GM18867 (cell line): ENCODE measurements at regions not wholly inside any gene's neighbourhood (a gene's known extent, or its start where the extent isn't known, plus 50 kb on each side); places are given as distances from the start of the nearest gene placed in this dataset.

ENCODE experiments used
- ATAC-seq: cut with Tn5 transposase; IDR thresholded peaks from one replicate; pipeline ENCODE4 v1.9.1; 2021; ENCODE audit warnings: mild to moderate bottlenecking, moderate library complexity; ENCODE audit not compliant: unreplicated experiment

DNA sequence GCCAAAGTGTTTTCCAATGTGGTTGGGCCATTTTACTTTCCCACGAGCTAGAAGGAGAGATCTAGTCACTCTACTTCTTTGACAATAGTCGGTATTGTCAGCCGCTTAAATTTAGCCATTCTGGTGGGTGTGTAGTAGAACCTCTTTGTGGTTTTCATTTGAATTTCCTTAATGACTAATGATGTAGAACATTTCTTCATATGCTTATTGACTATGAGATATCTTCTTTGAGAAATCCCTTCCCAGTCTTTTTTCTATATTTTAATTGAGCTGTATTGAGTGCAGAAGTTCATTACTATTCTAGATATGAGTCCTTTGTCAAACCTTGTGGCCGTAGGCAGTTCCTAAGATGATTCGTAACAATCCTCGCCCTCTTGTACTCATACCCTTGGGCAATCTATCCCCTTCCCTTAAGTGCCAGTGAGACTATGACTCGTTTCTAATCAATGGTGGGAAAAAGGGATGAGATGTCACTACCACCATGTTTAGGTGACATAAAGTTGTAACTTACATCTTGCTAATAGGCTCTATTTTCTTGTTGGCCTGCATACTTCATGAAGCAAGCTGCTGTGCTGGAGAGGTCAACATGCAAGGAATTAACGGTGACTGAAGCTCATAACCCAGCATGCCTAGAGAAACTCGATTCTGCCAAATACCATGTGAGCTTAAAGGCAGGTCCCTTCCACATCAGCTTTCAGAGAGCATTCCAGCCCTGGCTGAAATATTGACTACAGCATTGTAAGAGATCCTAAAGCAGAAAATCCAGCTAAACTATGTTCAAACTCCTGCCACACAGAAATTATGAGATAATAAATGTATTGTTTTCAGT, 817.9 kb upstream of the SOX9 start:
- ATAC-seq: no peak

DNA sequence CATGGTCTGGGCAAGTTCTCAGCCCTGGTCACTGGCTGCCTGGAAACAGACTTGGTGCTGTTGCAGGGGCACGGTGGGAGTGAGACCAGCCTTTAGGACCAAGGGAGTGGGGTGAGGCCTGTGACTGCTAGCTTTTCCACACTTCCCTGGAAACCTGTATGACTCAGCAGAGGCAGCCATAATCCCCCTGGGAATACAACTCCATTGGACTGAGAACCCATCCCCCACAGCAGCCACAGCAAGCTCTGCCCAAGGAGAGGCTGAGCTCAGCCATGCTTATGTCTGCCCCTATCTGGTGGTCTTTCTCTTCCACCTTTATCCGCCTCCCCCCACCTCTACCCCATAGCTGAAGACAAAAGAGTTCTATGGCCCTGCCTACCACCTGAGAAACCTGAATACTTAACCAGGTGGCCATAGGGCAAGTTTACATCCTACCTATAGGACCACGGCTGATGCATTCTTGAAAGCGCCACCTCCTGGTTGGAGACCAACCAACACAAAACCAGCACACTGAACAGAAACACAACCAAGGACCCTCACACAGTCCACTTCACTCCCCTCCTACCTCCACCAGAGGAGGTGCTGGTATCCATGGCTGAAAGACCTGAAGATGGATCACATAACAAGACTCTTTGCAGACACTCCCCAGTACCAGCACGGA, 816.2 kb upstream of the SOX9 start:
- ATAC-seq: no peak

DNA sequence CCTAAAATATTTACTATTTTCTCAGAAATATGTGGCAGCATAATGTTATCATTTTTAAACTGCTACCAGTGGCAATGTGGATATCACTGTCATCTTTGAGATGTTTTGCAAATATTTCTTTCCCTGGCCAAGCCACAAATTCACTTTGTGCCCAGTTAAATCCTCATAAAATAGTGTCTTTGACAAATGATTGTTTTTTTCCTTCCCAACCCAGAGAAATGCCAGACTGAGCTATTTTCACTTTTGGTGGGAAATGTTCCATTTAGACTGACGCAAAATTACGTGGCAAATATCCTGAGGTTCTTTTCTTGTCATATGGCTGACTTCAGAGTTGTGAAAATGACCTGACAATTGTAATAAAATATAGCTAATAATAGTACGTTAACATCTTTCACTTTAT, 807.0 kb upstream of the SOX9 start:
- no peak for ATAC-seq

DNA sequence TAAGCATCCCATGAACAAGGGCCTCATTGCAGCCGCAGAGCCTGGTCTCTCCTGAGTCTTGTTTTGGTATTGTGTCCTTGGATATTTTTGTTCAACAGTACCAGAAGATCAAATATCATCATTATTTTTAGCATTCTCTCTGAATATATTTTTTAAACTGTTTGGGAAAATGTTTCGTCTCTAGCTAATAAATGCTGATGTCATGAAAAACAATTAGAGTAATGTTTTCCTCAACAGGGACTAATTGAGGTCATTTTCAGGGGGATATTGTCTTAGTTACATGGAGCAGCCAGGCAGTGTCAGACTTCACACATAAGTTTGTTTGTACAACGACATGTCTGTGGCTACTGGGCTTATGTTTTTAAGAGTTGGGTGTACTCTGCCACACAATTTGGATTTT, 805.3 kb upstream of the SOX9 start:
- ATAC-seq: no peak

DNA sequence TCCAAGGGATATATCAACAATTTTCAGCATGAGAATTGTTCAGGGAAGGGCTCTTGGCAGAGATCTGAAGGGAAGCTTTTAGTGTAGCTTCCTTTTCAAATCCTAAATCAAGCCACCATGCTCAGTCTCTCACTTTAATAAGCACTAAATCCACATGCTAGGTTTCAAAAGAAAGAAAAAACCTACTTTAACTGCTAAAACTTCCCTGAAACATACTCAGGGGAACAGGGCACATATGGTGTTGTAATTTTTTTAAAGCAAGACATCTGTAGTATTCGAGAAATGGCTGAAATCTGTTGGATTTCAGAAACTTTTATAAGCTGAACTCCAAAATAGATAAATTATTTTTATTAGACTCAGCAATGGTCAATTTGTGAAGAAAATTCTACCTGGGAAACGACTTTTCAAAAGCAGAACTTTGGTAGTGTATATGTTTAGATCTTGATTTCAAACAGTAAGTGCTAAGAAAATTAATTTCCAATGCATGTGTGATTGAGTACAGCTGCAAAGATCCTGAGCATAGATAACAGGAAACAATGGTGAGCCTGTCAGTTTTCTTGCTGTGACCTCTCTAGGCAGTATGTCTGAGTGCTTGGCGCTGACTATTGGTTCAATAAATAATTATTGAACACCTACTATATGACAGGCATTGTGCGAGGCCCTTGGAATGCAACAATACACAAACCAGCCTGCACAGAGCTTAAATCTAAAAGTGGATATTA, 804.5 kb upstream of the SOX9 start:
- ATAC-seq: no peak

DNA sequence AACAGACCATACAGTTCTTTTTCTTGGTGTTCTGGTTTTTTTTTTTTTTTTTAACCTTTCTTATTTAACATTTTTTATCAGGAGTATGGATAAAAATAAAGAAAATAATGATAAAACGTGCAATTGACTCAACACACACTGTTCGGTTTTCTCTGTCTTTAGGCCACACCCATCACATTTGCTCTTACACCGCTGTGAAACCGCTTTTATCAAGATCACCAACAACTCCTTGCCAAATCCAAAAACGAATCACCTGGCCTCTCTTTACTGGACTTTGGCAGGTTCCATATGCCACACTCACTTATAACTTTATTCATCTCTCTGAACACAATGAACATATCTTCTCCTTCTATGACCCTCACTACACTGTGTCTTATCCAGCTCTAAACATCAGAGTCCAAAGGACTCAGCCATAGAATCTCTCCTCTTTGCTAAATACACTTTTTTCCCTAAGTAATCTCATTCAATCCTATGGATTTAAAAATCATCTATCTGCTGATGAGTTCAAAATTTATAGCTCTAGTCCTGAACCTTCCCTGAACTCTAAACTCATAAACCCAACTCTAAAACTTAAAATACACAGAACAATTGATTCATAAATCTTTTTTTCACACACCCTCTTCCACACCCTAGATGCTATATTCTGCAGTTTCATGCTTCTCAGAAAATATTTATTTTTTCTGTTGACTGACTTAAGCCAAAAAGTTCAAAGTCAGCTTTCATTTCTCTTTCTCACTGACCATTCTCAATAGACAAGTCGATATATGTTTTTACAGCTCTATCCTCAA, 800.6 kb upstream of the SOX9 start:
- ATAC-seq: no peak

DNA sequence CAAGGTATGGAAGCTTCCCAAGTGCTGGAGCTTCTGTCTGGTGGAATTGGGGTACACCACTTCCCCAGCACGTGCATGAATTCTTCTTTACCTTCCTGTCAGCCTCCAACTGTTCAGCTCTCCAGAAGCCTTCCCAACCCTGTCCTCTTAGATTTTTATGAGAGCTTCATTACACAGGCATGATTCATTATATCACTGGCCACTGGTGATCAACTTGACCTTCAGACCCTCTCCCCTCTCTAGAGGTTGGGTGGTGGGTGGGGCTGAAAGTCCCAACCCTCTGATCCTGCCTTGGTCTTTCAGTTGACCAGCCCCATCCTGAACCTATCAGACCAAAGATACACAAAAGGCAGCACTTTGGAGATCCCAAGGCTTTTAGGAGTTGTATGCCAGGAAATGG, 795.7 kb upstream of the SOX9 start:
- no peak for ATAC-seq

DNA sequence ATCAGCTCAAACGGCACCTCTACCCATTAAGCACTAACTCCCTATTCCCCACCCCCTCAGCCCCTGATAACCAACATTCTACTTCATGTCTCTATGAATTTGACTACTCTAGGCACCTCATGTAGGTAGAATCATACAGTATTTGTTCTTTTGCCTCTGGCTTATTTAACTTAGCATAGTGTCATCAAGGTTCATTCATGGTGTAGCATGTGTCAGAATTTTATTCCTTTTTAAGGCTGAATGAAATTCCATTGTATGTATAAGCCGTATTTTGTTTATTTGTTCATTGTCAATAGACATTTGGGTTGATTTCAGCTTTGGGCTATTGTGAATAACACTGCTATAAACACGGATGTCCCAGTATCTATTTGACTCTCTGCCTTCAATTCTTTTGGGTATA, 794.9 kb upstream of the SOX9 start:
- no peak for ATAC-seq

DNA sequence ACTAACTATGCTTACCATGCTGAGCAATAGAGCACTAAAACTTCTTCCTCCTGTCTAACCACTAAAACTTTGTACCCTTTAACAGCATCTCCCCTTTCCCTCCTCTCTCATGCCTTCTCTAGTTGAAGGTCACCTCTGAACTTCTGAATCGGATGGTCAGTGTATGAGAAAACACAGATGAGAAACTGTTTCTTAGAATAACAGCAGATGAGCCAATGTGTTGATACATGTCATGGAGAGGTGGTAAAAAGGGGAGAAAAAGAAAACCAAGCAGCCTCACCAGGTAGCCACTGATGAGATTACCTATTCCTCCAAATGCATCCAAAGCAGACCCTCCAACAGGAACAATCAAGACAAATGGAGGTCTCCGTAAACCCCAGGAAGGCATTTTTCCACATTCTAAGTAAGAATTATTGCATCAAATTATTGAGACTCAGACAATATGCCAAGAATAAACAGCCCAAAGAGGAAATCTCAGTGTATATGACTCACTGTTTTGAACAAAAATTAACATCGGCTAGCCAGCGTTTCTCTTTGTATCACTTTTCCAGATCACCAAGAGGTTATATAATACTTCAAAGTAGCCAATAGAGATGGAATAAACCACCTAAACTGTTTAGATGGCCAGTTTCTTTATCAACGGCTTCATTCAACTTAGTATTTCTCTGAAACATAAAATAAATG, 793.3 kb upstream of the SOX9 start:
- no peak for ATAC-seq

DNA sequence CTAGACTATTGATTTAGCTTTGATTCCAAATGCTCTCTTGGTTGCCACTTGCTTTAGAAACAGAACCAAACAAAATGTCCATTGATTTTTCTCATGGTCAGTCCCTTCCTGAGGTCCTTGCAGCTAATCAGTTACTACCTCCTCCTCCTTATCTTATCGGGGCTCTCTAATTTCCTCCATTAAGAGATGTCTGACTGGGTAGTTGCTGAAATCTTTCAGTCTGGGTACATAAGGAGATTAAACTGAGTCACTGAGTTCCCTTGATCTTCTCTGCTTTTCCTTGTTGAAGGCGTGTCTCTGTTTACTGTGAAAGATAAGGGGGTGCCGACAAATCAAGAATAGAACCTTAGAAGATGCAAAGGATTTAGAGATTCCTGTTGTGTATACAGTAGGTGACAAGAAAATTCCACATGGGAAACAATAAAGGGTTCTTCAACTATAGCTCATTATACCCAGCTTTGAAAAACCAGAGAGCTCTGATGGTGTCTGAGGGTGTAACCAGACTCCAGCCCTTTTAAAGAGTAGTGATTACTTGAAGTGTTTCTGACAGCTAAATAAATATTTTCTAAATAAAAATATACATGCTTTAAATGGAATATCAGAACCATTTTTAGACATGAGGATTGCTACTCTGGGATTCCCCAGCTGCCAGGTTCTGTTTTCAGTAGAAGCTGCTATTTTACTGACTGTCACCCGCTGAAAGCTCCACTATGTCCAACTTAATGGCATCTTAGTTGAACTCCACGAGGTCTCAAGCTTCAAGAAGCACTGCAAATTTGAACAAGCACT, 791.3 kb upstream of the SOX9 start:
- no peak for ATAC-seq

DNA sequence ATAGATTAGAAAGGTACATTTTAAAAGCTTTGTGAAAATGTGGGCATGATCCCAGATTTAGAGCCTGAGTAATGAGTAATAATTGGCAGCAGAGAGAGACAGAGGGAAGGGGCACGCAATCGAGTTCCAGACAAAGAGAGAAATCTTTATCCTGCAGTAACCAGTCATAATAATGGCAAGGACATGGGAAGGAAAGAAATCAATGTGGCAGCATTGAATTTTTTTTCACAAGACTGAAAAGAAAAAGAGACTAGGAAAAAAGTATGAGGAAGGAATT, 790.8 kb upstream of the SOX9 start:
- ATAC-seq: no peak

DNA sequence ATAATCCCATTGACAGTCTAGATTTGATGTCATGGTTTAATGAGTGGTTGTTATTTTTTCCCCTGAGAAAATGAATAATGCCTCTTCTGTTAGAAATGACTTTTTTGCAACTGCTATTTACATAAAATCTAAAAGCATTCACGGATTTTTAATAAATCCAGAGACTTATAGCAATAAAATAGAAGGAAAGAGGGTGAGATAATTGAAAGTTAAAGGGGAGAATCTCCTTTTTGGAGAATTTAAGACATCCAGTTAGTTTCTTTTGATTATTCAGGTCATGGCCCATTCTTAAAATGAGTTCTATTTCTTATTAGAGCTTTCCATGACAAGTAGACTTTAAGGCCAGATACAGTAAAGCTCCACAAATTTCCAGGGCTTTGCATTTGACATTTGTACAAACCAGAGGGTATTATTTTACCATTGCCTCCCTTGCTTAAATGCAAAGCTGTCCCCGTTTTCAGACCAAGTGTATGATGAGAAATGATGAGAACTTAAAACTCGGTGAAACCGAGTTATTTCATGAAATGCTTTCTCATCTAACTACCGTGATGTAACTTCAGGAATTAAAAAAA, 789.0 kb upstream of the SOX9 start:
- ATAC-seq: no peak

DNA sequence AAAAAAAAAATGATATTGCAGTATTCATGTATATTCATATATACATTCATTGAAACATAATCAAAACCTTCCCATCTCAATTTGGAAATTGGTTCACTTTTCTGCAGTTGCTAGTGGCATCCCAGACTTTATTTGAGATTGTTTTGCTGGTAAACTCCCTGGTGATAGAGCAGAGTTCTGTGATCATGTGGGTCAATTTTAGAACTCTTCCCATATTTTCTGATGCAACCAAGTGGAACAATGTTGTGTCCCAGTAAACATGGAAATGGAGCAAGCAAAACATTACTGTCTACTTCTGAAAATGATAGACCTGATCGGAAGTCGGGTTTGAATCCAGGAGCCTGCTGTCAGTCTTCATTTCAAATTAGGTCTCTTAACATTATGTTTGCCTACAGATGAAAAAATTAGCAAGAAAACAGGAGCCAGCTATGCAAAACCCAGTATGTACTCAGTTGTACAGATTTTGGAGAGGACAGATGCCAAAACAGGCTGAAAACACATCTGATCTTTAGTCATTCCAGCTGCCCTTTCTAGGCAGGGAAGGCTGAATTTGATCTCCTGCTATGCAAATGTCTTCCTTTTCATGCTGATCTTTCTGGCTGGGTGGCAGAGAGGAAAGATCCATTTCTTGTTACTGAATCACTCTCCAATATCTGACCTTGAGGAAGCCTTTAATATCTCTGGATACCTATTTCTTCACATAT, 786.6 kb upstream of the SOX9 start:
- ATAC-seq: no peak

DNA sequence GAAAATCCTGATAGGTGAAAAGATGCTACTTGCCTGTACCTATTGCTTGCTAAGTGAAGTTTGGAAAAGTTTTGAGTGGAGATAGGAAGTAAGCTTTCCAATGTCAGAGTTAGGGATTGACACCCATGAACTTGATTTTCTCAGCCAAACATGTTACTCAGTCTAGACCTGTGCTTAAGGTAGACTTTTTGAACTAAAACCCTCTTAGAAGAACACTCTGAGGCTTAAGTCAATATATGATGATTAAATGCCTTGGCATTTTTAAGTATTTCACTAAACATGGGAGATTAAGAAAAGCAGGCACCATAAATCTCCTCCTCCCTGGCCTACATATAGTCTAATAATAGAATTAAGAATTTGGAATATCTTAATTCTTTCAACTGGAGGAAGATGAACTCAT, 785.6 kb upstream of the SOX9 start:
- no peak for ATAC-seq

DNA sequence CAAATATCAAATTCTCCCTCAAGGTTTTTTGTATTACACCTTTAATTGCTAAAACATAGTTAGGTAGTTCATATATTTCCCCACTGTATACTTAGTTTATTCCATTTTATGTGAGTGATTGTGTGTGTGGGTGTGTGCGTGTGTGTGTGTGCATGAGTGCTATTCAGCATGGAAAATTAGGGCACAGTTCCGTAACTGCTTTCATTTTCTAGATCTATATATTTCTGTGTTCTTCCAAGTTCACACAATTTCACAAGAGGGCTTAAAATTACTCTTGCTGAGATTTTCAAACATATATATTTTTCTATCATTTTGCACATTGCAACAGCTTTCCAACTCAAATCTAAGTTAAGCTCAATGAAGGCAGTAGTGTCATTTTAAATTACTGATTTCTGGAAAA, 782.9 kb upstream of the SOX9 start:
- no peak for ATAC-seq

DNA sequence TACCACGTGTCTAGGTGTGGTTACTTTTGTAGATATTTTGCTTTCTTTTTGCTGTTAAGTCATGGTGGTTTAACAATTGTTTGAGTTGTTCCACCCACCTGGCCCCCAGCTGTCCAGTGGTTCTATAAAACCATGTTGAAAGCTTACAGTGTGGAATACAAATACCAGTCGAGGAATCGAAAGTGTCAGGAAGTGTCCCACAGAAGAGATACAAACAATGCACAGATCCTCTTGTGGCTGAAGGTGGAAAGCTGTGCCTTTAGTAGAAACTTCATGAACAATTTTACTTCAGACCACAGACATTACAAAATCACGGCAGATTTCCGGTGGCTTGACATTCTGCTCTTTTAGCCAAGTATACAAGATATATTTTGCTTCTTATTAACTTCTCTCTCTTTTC, 782.4 kb upstream of the SOX9 start:
- ATAC-seq: no peak

DNA sequence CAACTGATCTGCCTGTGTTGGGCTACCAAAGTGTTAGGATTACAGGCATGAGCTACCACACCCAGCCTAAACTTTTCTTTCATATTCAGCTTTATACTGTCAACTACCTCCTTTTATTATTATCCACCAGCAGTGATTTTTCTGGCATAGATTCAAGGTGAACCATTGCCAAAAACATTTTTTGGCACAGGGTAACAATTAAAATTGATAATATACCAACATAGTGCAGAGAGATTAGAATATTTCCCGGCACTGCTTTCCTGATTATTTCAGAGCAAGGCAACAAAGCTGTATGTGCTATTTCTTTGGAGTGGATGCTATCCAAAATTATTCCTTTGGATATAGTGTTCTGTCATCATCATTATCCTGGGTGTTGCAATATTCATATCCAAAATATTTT, 781.6 kb upstream of the SOX9 start:
- ATAC-seq: no peak

DNA sequence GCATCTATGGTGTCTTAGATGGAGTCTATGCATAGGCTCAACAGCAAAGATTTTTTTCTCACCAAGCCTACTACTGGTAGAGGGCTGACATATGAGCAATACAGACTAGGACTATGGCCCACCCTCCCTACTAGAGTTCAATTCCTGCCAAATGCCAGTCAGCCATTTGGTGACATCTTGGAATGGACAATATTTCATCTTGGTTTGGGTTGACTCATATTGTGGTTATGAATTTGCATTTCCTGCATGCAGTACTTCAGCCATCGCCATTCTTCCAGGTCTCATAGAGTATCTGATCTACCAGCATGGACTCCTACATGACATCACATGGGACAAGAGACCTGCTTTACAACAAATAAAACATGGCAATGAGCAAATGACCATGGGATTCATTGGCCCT, 778.1 kb upstream of the SOX9 start:
- ATAC-seq: no peak

DNA sequence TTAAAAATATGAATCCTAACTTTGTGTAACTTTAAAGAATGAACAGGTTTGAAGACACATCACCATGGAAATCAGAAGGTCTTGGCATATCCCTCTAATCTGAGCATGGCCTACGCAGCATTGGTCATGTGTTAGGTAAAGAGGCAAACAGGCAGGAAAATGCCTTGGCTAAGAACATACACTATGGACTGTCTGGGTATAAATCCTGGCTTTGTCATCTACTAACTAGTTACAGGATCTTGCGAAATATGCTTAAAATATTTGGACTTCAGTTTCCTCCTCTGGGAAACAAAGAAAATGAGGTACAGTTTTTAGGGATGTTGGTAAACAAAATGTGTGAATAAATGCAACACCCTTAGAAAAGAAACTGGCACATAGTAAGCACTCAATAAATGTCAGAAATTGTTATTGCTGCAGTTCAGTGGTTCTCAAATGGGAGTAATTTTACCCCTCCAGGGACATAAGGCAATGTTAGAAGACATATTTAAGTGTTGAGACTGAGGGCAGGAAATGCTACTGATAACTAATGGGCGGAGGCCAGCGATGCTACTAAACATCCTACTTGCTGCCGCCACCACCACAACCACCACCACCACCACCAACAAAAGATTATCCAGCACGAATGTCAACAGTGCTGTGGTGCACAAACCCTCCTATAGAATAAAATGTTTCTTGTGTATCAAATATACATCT, 770.8 kb upstream of the SOX9 start:
- no peak for ATAC-seq
